HG02610 (cell line): ENCODE measurements at regions not wholly inside any gene's neighbourhood (a gene's known extent, or its start where the extent isn't known, plus 50 kb on each side); places are given as distances from the start of the nearest gene placed in this dataset.

Source experiments
- ATAC-seq: cut with Tn5 transposase; IDR thresholded peaks from one replicate; pipeline ENCODE4 v1.9.1; 2021; ENCODE audit warnings: mild to moderate bottlenecking, moderate library complexity; ENCODE audit not compliant: unreplicated experiment

DNA sequence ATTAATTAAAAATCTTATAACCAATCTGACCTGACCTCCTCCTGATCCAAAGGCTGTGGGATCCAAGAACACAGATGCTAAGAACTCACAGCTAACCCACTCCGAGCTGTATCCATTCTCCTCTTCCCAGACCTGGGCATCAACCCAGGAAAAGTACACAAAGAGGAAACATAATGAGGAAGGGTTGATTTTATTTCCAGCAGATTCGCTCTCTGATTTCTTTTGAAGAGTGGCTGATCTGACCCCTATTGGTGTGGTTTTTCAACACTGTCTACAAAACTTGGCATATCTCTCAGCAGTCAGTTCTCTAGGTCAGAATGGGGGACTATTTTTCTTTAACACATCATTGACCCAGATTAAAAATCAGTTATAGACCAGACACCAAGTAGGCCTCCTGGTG is 201.9 kb upstream of the UBASH3B start:
- no peak for ATAC-seq

DNA sequence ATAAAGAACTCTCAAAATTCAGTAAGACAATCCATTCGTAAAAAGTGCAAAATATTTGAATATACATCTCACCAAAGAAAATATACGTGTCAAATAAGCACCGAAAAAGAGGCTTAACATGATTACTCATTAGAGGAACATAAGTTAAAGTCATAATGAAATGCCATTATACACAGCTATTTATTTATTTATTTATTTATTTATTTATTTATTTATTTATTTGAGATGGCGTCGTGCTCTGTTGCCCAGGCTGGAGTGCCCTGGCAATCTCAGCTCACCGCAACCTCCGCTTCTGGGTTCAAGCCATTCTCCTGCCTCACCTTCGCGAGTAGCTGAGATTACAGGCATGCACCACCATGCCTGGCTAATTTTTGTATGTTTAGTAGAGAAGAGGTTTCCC is 203.6 kb upstream of the UBASH3B start:
- no peak for ATAC-seq

GRCh38 chr11:122441666-122442035 is 213.9 kb upstream of the UBASH3B start:
- no peak for ATAC-seq

DNA sequence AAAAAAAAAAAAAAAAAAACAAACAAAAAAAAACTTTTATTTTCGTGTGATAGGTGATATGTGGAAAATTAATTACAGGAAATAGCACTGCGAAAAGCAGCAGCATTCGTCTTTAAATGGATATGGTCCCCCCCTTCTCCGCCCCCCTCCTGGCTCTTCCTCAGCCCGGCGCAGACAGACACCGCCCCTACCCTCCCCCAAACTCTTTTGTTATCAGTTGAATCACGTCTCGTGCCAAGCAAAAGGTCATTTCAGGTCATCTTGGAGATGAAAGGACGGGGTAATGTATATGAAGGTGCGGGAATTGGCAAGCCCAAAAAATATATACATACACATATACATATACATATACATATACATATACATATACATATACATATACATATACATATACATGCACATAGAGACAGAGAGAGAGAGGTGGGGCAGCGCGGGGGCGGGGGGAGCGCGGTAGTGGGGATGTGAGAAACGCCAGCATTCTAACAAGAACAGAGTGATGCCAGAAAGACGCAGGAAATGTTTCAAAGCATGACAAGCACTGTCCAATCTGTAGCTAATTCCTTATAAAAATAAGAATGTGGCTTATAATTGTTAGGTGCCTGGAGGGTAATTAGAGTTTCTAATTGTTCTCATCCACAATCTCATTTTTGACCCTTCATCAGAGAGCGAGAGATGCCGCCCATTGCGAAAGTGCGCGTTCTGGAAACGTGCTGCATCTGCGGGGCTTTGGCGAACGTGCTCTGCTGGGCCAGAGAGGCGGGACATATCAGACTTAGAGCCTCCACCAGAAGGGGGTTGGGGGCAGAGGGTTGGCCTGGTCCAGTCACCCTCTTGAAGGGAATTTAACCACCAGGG is 214.5 kb upstream of the UBASH3B start:
- ATAC-seq: no peak

GRCh38 chr11:122439866-122440810 is 215.4 kb upstream of the UBASH3B start:
- no peak for ATAC-seq

DNA sequence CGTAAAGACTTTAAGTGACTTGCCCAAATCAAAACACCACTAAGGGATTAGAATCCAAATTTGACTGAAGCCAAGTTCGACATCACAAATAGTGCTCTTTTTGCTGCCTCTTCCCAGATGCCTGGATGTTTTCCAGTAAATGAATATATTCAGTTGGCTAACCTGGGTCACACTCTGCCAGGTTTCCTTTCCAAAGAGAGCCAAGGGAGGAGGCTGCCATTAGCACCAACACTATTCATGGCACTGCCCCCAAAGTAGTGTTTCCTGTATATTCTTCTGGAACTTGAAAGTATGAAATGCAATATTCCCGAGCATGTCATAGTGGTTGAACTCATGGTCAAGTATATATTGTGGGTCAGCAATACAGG is 219.3 kb upstream of the UBASH3B start:
- ATAC-seq: no peak

GRCh38 chr11:122435540-122436187 is 219.9 kb upstream of the UBASH3B start:
- ATAC-seq: no peak

- ATAC-seq: no peak
Observed at GRCh38 chr11:122434786-122435185, 220.7 kb upstream of the UBASH3B start.

GRCh38 chr11:122430490-122430889 is 225.0 kb upstream of the UBASH3B start:
- ATAC-seq: no peak

DNA sequence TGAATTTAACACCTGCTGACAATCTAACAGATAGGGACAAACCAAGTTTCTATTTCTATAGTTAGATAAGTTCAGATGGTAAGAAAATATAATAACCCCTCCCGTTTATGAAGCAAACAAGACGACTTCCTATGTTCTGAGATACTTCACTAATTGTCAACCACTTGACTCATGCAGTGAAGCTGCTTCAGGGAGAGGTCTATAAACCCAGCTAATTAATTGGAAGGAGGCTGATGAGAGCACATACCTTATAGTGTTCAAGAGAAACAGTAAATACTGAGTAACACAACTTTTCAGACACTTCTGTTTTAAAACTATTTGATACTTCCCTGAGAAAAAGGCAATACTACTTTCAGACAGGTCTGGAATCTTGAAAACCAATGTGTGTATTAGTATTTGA is 229.4 kb upstream of the UBASH3B start:
- no peak for ATAC-seq

DNA sequence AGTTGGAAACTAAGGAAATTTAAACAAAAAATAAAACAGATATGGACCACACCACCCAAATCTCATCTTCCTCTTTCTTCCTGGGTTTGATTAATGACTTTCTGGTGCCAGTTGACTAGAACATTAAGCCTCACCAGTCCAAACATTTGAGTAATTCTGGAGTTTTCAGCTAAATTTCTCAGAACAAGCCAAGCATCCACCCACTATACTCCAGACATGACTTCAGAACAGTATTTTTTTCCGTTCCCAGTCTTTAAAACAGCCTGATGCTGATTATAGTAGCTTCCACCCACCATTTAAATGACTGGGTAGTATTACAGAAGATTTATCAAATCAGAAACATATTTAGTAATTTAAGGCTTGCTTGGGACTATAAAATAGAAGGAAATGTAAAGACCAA is 230.9 kb upstream of the UBASH3B start:
- no peak for ATAC-seq

GRCh38 chr11:122423886-122424285 is 231.6 kb upstream of the UBASH3B start:
- no peak for ATAC-seq

DNA sequence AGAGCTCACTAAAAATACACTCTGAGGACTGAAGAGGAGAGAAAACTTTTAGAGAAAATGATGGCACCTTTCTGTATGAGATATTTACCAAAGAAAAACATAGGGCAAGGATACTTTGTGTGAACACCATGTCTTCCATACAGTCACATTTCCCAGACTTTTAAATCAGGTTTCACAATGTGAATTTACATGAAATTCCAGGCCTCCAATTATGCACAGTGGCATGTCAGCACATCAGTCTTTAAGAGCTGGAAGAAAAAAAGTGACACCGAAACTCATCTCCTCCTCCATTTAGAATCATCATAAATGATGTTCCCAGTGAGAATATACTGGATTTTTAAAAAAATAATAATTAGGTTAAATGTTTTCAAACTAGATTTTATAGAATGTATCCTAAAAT is 232.2 kb upstream of the UBASH3B start:
- ATAC-seq: no peak

DNA sequence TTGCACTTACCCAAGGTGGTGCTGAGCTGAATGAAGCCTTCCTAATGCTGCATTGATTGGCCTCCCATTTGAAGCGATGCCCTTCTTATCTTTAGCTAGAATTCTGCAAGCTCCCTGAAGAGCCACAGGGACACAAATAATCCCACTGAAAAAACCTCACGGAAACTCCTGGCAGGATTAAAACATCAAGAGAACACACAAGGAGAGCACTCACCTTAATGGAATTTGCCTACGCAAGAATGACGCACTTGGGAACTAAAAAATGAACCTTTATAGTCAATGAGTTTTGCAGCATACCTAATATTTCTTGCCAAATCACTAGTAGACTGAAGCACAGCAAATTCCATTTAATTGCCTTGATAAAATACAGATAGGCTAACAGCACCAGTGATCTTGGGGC is 232.8 kb upstream of the UBASH3B start:
- ATAC-seq: no peak

GRCh38 chr11:122421702-122422101 is 233.8 kb upstream of the UBASH3B start:
- no peak for ATAC-seq

GRCh38 chr11:122418032-122418431 is 237.5 kb upstream of the UBASH3B start:
- no peak for ATAC-seq

DNA sequence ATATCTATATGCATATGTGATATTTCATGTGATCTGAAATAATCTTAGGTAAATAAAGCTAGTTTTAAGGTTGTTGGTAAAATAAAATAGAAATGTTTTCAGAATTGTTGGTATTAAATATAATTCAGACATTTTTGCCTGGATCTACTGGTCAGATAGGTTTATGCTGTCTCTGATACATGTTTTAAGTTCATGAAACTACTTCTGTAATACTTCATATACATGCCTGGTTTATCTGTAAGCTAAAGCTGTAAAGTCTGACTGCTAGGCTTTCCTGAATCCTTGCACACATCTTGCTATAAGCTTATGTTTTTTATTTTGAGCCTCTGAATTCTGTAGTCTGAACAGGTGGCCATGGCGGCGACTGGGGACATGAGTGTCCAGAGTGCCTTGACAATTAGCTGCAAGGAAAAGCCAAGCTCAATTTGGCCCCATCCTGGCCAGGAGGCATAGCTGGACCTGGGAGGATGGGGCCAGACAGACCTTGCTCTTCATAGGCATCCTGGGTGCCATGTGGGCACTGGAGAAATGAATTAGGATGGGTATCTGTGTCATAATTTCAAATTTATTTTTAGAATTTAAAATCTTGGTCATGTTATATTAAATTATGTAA is 241.0 kb upstream of the UBASH3B start:
- ATAC-seq: no peak

- no peak for ATAC-seq
Observed at GRCh38 chr11:122413677-122414076, 241.8 kb upstream of the UBASH3B start.

DNA sequence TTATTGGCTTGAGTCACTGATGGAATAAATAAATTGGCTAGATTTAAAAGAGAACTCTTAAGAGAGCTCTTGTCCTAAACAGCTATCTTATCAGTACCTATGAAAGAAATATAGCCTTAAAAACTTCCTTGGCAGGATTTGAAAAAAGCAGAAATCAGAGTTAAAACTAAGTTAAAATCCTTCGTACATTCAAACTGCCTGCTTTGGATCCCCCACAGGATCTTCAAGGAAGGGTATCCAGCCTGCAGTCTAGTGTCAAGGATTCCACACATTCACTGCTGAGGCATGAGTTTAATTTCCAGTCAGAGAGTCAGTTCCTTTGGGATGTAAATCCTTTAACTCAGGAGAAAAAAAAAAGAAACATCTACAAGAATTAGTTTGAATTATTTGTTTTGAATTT is 242.9 kb upstream of the UBASH3B start:
- no peak for ATAC-seq

DNA sequence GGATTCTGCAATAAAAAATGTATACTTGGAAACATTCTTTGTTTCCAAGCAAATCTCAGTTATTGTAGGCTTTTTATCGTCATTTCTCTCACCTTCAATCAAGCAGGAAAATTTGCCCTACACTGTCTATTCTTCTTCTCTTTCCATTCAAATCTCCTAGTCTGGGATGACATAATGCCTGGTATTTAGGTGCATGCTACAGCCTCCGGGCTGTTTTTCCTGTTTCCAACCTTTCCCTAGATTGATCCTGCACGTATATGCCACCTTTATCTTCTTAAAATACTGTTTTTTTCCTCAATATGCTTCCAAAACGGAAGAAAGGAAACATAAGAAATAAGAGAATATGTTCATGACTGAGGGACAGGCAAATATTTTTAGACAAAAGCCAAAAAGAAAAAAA is 249.1 kb upstream of the UBASH3B start:
- ATAC-seq: no peak
